Peyer's patch (tissue), 4 donors: ENCODE measurements at regions not wholly inside any gene's neighbourhood (a gene's known extent, or its start where the extent isn't known, plus 50 kb on each side); places are given as distances from the start of the nearest gene placed in this dataset.

ENCODE experiments used
- DNase-seq, 3 donors: peaks; one replicate each; pipeline ENCODE4 v3.0.0-alpha.2; 2017 to 2019
- H3K27ac ChIP-seq, 4 donors: fragments of 200-600 bp; sonication (generic); one replicate each; pipeline ENCODE4 v1.5.1; 2016 to 2019
- H3K27me3 ChIP-seq, 2 donors: fragments of 200-600 bp; sonication (generic); one replicate each; pipeline ENCODE4 v1.5.1; 2019
- H3K36me3 ChIP-seq, 3 donors: fragments of 200-600 bp; sonication (generic); one replicate each; pipeline ENCODE4 v1.5.1; 2016 to 2019
- H3K4me1 ChIP-seq, 4 donors: fragments of 200-600 bp; sonication (generic); one replicate each; pipeline ENCODE4 v1.5.1; 2016 to 2019
- H3K4me3 ChIP-seq, 4 donors: fragments of 200-600 bp; sonication (generic); 1 replicate in 3 of 4; 2 replicates in 1 of 4; pipeline ENCODE4 v1.5.1; 2016 to 2019; ENCODE audit warnings: mild to moderate bottlenecking in 1 of 4
- H3K9me3 ChIP-seq, 4 donors: fragments of 200-600 bp; sonication (generic); one replicate each; pipeline ENCODE4 v1.5.1; 2016 to 2019; ENCODE audit warnings: mild to moderate bottlenecking in 1 of 4
- POLR2A ChIP-seq, 2 donors: fragments of 450-650 bp; IDR thresholded peaks; one replicate each; pipeline ENCODE4 v1.5.1; 2017; ENCODE audit warnings: antibody characterized with exemption in 2 of 2, mild to moderate bottlenecking in 2 of 2, moderate library complexity in 2 of 2
- TF ChIP-seq, protein P1 (sequence below), 6 experiments: fragments of 450-650 bp in 4 of 6; fragments of 200-600 bp in 2 of 6; sonication (generic) in 1 of 6; IDR thresholded peaks; one replicate each; pipeline ENCODE4 v1.5.1; 2017 to 2019; ENCODE audit warnings: antibody characterized with exemption in 6 of 6, mild to moderate bottlenecking in 3 of 6, moderate library complexity in 1 of 6

DNA sequence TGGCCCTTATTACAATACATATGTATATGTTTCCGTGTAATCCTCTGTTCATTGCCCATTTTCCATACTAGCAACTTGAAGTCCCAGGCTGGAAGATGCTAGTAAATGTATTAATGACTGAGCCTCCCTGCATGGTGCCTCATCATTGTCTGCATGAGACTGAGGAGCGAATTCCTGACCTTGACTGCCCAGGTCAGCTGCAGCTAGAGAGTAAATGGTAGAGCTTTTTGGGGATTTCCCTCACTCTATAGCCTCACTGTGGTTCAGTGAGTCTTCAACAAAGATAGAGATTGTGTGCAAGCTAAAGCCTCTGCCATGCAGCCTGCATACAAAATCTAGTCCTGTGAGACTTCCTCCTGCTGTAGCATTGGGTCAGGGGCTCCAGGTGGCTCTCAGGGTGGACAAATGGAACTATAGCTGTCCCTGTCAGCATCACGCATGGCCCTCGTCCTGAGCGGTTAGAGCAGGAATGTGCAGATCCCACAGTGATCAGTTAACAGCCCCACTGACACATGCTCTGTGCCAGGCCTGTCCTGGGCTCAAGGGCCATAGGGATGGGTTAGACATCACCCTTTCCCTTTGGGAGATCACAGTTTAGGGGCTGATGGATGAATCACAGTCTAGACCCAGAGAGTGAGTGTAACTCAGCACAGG is 741.7 kb downstream of the MATN1 start:
- Histone ChIP-seq H3K27ac (no peak overlapping the region), H3K4me3 (no peak overlapping the region), H3K27me3 (no peaks in the 10 kb centered on the region), H3K36me3 (no peaks in the 10 kb centered on the region), H3K9me3 (no peaks in the 10 kb centered on the region), H3K4me1 (peaks cover 0 to 4% (median 0%) of the 10 kb centered on the region in 4 donors)
- DNase-seq: no peak
- TF ChIP-seq, protein P1, sequence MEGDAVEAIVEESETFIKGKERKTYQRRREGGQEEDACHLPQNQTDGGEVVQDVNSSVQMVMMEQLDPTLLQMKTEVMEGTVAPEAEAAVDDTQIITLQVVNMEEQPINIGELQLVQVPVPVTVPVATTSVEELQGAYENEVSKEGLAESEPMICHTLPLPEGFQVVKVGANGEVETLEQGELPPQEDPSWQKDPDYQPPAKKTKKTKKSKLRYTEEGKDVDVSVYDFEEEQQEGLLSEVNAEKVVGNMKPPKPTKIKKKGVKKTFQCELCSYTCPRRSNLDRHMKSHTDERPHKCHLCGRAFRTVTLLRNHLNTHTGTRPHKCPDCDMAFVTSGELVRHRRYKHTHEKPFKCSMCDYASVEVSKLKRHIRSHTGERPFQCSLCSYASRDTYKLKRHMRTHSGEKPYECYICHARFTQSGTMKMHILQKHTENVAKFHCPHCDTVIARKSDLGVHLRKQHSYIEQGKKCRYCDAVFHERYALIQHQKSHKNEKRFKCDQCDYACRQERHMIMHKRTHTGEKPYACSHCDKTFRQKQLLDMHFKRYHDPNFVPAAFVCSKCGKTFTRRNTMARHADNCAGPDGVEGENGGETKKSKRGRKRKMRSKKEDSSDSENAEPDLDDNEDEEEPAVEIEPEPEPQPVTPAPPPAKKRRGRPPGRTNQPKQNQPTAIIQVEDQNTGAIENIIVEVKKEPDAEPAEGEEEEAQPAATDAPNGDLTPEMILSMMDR (IDR thresholded peaks at IDR 0.05): no peak
- TF ChIP-seq POLR2A (IDR thresholded peaks at IDR 0.05): no peak

DNA sequence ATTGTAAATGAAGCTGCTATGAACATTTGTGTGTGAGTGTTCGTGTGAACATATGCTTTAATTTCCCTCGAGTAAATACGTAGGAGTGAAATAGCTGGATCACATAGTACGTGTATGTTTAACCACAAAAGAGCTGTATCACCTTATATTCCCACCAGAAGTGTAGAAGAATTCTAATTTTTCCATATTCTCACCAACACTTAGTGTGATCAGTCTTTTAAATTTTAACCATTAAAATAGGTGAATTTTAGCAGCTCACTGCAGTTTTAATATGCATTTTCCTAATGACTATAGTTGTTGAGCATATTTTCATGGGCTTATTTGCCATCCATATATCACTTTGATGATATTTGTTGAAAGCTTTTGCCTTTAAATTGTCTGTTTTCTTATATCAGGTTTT is 741.2 kb downstream of the PTPRU start:
- TF ChIP-seq POLR2A (IDR thresholded peaks at IDR 0.05): no peak
- TF ChIP-seq, protein P1 (IDR thresholded peaks at IDR 0.05): no peak
- no peak overlapping the region for H3K27ac ChIP-seq
- H3K36me3 ChIP-seq: no peaks in the 10 kb centered on the region
- no peaks in the 10 kb centered on the region for H3K27me3 ChIP-seq
- no peaks in the 10 kb centered on the region for H3K4me1 ChIP-seq
- H3K4me3 ChIP-seq: no peak overlapping the region
- H3K9me3 ChIP-seq: no peaks in the 10 kb centered on the region
- no peak for DNase-seq

DNA sequence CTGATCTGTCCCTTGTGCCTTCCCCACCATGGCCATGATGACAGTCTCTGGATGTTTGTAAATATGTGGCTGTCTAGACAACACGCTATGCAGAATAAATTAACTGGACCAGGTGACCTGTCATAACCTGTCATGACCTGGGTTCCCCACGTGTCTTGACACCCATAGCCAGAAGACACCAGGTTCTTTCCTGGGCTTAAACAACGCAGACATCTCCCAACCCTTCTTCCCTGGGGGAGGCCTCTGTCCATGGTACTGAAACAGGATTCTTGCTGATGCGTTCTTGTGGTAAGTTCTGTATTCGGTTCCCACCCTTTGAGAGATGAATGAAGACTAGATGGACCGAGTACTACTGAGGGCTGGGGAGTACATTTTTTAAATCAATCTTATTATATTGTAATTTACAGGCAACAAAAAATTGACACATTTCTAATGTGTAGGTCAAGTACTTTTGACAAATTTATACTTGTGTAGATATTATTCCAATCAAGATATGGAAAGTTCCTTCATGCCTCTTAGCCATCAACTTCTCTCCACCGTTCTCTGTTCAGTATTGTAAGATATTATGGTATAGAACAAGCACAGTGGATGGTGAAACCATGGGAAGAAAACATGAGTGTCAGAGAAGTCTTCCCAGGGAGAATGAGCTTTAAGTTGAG is 738.8 kb downstream of the PTPRU start:
- no peaks in the 10 kb centered on the region for H3K9me3 ChIP-seq
- H3K27me3 ChIP-seq: no peaks in the 10 kb centered on the region
- H3K4me1 ChIP-seq: no peaks in the 10 kb centered on the region
- no peak overlapping the region for H3K4me3 ChIP-seq
- no peak for DNase-seq
- H3K36me3 ChIP-seq: no peaks in the 10 kb centered on the region
- H3K27ac ChIP-seq: no peak overlapping the region
- TF ChIP-seq POLR2A (IDR thresholded peaks at IDR 0.05): no peak

DNA sequence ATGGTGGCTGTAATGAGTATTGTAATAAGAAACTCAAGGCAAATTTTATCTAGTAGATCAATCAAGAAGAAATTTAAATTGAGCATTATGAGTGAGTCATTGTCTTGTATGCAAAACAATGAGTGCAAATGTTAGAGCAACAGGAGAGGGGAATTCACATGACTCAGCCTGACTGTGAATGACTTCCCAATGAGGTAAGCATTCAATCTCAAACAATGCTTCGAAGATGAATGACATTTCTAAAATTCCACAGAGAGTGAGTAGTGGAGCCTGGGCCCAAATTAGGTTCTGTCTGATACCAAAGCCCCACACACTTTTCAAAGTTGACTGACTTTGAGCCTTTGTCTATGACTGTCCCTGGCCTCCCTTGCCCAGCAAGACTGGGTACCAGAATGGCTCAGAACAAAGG is 738.0 kb downstream of the PTPRU start:
- Histone ChIP-seq H3K36me3 (no peaks in the 10 kb centered on the region), H3K4me3 (no peak overlapping the region), H3K9me3 (no peaks in the 10 kb centered on the region), H3K27me3 (no peaks in the 10 kb centered on the region), H3K4me1 (no peaks in the 10 kb centered on the region), H3K27ac (no peak overlapping the region)
- no peak for TF ChIP-seq POLR2A (IDR thresholded peaks at IDR 0.05)
- TF ChIP-seq, protein P1 (IDR thresholded peaks at IDR 0.05): no peak
- no peak for DNase-seq

DNA sequence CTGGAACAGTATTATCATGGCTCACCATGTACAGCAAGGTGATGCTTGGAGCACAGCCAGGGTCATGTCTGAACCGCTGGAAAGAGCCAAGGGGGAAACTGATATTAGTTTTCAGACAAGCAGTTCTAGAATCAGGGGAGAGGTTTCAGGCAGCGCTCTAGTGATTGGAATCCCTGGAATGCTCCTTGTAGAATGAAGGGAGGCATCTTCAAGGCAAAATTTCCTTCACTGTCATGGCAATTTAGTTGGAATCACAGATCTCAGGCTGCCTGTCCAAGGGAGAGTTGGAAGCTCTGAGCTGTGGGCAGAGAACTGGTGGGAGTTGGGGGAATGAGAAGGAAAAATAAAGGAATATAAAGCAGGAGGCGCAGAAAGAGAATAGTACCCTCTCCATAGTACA is 737.1 kb downstream of the PTPRU start:
- Histone ChIP-seq H3K27me3 (no peaks in the 10 kb centered on the region), H3K9me3 (no peaks in the 10 kb centered on the region), H3K4me1 (no peaks in the 10 kb centered on the region), H3K36me3 (no peaks in the 10 kb centered on the region), H3K4me3 (no peak overlapping the region), H3K27ac (no peak overlapping the region)
- TF ChIP-seq, protein P1 (IDR thresholded peaks at IDR 0.05): no peak
- no peak for TF ChIP-seq POLR2A (IDR thresholded peaks at IDR 0.05)
- DNase-seq: no peak

DNA sequence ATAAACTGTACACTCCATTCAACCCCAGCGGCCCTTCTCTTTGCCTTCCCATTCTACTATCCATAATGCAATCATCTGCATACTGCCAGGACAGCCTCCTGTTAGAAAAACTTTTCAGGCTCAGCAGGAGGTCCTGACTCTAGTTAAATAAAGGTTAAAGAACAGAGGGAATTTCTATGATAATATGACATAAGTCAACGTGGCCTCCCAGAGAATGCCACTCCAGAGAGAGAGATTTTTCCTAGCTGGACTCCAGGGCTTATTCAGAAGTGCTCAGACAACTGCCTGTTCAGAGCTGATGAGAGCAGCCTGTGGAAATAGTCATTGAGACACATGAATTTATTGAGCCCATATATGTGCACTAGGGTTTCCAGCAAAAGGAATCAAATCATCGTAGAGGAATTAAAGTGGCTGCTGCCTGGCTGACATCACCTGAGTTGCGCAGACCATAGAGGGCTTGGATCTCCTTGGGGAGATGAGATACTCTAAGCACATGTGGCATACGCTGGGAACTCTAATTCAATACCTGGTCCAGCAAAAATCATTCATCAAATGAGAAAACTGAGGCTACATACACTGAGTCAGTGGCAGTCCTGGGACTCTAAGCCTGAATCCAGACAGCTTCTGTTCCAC is 736.2 kb downstream of the PTPRU start:
- DNase-seq: no peak
- H3K36me3 ChIP-seq: no peaks in the 10 kb centered on the region
- H3K4me1 ChIP-seq: no peaks in the 10 kb centered on the region
- no peaks in the 10 kb centered on the region for H3K27me3 ChIP-seq
- no peaks in the 10 kb centered on the region for H3K9me3 ChIP-seq
- H3K27ac ChIP-seq: no peak overlapping the region
- H3K4me3 ChIP-seq: no peak overlapping the region
- TF ChIP-seq, protein P1 (IDR thresholded peaks at IDR 0.05): no peak
- TF ChIP-seq POLR2A (IDR thresholded peaks at IDR 0.05): no peak
